ENCODE measurements at regions not wholly inside any gene's neighbourhood (a gene's known extent, or its start where the extent isn't known, plus 50 kb on each side); places are given as distances from the start of the nearest gene placed in this dataset.

DNA sequence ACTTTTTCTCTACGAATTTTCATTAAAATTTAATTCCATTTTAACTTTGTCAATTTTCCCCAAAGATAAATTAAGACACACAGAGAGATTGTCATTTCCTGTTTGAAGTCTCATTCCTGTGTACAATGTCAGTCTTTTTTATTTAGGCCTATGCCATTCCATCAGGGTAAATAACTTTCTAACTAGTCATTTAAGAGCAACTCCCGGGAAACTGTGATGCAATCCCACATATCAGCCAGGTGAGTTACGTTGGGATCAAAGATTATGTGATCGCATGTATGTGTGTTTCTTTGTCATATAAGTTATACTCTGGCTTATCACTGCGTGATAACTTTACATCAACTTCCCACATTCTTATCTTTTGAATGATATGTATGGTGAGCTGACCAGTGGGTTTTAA lies 86.1 kb upstream of the S1PR1 start:
- TF ChIP-seq, protein P1, sequence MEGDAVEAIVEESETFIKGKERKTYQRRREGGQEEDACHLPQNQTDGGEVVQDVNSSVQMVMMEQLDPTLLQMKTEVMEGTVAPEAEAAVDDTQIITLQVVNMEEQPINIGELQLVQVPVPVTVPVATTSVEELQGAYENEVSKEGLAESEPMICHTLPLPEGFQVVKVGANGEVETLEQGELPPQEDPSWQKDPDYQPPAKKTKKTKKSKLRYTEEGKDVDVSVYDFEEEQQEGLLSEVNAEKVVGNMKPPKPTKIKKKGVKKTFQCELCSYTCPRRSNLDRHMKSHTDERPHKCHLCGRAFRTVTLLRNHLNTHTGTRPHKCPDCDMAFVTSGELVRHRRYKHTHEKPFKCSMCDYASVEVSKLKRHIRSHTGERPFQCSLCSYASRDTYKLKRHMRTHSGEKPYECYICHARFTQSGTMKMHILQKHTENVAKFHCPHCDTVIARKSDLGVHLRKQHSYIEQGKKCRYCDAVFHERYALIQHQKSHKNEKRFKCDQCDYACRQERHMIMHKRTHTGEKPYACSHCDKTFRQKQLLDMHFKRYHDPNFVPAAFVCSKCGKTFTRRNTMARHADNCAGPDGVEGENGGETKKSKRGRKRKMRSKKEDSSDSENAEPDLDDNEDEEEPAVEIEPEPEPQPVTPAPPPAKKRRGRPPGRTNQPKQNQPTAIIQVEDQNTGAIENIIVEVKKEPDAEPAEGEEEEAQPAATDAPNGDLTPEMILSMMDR (IDR thresholded peaks at IDR 0.05; ENCODE audit: low read length): no peak
- TF ChIP-seq EZH2phosphoT487 (IDR thresholded peaks at IDR 0.05; ENCODE audit: low read length) (no peak), EZH2 (optimal IDR thresholded peaks at IDR 0.05; ENCODE audit: low read depth, low read length) (no peak)

All from MM.1S (cell line).